ENCODE measurements at regions not wholly inside any gene's neighbourhood (a gene's known extent, or its start where the extent isn't known, plus 50 kb on each side); places are given as distances from the start of the nearest gene placed in this dataset.

- TF ChIP-seq CTCF (IDR thresholded peaks at IDR 0.05) (no peak), POLR2A (IDR thresholded peaks at IDR 0.05) (no peak)
Measured at GRCh38 chr21:22754746-22755145, 1756.5 kb downstream of the NCAM2 start.
